Stimulated activated CD4-positive, alpha-beta T cell treated with anti-CD3 and anti-CD28 coated beads, Interleukin-4, amount 100 ng/mL, for 24 hours (primary cell): ENCODE measurements at regions not wholly inside any gene's neighbourhood (a gene's known extent, or its start where the extent isn't known, plus 50 kb on each side); places are given as distances from the start of the nearest gene placed in this dataset.
"Not testable (repeated sequence)": the region's sequence is repeated elsewhere in the genome, so short reads cannot be mapped to it uniquely, and the experiment has no call there.

ENCODE experiments used
- DNase-seq: peaks from one replicate; pipeline ENCODE4 v3.0.0-alpha.2; 2020

DNA sequence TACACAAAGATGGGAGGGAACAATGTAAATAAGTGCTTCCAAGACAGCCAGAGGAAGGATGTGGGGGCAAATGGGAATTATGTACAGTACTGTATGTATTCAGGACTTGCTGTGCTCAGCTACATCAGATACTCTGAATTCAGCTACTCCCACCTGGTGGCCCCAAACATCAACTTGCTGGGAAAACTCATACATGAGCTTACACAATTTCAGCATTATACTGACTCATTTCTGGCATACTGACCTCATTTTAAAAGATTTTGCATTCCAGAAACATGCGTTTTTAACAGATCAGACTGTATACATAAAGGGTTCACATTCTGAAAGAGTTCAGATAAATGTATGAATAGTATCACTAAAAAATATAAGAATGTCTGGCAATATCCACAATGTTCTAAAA, 59.7 kb downstream of the GPX5 start:
- DNase-seq, result no peak

DNA sequence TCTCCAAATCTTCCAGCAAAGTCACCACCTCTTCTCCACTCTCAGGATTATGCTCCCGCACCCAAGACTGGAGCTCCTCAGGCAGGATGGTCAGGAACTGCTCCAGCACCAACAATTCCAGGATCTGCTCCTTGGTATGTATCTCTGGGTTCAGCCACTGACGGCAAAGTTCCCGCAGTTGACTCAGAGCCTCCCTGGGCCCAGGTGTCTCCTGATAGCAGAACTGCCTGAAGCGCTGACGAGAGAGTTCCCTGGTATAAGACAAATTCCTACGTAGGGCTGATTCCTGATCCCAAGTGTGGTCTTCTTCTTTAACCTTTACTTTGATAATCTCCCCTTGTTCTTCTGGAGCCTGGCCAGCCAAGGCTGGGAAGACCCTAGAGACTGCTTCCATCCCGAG, 60.6 kb downstream of the GPX5 start:
- DNase-seq, result no peak

DNA sequence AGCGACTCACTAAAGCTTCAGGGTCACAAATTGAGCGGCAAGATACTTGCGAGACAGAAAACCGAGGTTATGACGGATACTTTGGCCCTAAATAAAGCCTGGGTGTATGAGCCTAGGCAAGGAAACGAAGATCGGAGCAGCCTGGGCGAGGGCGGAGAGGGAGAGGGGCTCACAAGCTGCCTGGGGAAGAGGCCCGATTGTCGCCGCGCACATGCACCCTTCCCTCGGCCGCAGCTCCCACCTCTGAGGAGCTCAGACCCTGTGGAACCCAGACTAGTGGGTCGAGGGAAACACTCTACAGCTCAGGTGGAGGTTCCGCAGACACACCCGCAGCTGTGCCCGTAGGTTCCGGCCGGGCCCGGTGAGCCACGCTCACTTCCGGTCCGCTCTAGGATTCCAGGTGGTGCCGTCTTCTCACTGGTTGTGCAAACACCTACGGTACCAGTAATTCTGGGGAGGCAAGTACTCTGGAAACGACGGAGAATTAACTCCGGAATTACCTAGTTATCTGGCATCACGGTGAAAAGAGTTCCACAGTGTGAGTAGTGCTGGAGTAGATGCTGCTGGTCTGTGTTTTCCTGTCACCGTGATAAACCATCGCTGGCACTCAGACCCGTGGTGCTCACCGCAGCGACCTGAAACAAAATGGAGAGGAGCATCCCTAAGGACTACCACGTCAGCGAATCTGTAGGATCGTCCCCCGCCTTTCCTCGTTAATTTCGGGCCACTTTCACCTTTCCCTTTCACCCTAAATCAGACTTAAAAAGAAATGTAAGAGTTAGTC, 61.5 kb downstream of the GPX5 start:
- peak; percentile 69 for DNase-seq

DNA sequence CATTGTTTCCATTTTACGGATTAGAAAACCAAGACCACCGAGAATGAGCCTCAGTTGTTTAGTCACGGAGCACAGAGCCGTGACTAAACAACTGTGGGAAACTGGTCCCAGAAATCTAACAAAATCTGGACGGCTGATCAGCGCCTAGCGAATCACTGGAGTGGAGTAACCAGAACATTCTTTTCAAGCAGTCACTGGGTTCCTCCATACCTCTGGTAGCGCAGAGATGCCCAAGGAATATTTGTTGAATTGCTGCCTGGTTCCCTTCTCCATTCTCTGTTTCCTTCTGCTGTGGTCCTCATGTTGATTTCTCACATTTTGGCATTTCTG, 62.0 kb downstream of the GPX5 start:
- no peak for DNase-seq

DNA sequence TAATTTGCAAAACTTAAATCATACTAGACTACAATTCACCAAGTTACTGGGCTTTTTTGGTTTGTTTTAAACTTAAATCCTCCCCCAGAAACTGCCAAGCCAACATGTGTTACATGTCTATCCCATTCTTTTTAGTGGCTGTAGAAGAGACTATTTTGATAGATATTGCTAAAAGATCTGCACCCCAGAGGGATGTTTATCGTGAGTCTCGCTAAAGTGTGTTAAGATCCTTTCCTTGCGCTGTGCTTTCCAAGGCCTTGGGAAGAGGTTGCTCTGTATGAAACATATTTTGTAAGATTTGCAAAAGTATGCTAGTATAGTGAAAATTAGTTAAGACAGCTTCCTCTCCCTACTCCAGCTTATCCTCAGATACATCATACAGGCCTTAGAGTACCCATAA, 63.0 kb downstream of the GPX5 start:
- no peak for DNase-seq

DNA sequence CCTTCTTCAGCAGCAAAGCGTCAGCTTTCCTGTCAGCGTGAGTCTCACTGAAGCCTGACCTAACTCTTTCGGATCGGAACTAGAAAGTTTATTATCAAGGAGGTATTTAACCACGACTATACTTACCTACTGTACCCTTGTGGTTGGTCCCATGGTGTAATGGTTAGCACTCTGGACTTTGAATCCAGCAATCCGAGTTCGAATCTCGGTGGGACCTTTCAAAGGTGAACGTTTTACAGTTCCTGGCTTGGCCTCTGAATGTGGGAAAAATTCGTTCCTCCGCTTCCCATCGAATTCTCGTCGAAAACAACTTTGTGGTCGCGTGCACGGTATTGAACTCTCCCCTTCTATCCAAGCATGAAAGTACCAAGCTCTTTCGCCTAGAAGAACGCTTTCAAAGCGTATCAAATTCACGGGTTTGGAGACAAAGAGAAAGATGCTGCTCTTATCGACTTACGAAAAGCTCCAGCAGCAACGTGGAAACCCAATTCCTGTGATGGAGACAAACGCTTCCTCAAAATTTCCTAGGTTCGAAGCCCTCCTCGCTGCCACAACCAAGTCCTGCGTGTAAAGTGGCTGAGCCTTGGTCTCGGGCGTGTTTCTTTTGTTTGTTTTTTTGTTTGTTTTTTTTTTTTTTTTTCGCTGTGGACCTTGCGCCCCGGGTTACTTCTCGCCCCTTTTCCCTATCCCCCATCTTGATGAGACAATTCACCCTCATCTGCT, 63.7 kb downstream of the GPX5 start:
- DNase-seq, result peak; percentile 49

DNA sequence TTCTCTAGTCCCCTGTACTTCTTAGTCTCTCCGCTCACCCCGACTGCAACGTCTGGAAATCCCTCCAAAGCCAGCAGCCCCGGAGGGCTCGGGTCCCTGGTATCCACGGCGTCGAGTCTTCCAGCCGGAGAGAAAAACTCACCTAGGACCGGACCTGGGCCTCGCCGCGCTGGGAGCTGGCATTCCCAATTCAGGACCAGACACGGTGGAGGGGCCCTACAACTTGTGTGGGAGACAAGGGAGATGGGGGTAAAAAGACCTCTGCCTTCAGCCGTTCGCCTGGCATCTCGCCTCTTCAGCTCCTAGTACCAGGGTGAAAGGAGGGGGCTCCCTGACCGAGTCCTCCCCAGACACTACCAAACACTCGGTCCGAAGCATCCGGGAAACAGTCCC, 64.3 kb downstream of the GPX5 start:
- no peak for DNase-seq

DNA sequence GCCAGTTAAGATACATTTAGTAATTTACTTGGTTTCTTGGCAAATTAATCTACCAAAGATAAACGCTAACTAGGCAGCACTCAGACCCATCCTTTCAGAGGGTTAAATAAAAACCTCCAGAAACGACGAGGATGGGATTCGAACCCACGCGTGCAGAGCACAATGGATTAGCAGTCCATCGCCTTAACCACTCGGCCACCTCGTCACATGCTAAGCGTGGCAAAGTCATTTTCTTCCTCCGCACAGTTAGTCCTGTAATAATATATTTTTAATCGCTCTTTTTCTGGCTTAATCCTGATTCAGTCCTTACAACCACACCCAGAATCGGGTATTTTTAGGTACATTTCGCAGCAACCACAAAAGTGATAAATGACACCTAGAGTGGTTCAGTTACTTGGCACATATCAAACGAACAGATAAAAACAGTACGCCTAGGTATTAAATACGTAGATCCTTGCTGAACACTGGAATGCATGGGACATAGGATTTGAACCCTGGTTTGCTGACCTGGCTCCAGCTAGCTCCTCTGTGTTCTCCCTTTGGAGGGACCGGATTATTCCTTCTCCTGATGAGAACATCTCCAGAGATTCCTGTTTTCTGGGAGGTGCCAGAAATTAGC, 71.6 kb downstream of the GPX5 start:
- peak; percentile 32 for DNase-seq

DNA sequence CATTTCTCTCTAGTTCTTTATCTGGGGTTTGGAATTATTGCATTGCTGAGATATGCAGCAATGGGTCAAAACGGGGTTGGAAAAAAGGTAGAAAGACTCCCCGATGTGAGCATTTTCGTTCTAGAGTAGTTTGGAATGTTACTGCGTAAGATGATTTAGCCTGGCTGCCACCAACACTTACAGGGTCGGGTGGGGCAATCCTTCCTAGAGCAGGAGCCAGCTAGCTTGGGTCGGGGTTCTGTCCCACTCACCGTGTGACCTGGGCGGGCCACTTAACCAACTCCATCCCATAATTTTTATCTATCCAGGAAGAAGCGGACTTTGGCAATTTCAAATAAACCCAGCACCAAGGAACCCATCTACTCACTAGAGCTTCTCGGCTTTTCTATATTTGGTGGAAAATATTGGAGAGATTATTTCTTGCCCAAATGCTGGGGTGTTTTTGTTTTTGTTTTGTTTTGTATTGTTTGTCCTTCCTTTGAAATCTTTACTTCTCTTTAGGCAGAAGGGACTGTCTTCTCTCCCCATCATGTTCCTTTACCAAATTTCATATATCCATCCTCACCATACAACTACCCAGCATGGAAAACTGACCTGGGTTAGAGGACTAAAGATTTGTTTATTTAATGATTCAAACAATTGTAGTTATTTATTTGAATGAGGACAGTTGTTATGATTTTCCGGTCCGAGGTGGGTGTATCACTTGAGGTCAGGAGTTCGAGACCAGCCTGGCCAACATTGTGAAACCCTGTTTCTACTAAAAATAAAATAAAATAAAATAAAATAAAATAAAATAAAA, 72.4 kb downstream of the GPX5 start:
- no peak for DNase-seq

DNA sequence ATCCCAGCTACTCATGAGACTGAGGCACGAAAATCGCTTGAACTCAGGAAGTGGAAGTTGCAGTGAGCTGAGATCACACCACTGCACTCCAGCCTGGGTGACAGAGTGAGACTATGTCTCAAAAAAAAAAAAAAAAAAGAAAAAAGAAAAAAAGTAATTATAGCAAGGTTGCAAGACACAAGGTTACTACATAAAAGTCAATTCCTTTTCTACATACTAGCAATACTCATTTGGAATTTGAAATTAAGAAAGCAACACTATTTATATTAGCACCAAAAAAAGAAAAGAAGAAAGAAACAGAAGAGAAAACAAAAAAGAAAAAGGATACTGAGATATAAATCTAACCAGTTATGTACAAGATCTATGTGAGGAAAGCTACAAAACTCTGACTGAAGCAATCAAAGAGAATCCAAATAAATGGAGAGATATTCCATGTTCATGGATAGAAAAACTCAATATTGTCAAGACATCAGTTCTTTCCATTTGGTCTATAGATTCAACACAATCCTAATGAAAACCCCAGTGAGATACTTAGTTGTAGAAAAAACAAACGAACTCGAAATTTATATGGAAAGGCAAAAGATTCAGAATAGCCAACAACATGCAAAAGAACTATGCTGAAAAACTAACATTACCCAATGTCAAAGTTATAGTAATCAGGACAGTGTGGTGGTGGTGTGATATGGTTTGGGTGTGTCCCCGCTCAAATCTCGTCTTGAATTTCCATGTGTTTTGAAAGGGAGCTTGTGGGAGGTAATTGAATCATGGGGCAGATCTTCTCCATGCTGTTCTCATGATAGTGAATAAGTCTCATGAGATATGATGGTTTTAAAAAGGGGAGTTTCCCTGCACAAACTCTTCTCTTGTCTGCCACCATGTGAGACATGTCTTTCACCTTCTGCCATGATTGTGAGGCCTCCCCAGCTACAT, 73.3 kb downstream of the GPX5 start:
- DNase-seq, result no peak

DNA sequence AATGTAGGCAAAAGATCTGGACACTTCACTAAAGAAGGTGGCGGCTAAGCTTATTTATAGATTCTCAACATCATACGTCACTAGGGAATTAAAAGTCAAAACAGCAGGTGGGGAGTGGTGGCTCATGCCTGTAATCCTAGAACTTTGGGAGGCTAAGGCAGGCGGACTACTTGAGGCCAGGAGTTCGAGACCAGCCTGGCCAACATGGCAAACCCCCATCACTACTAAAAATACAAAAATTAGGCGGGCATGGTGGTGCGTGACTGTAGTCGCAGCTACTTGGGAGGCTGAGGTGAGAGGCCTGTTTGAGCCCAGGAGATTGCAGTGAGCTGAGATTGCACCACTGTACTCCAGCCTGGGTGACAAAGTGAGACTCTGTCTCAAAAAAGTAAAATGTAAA, 74.6 kb downstream of the GPX5 start:
- DNase-seq, result no peak

DNA sequence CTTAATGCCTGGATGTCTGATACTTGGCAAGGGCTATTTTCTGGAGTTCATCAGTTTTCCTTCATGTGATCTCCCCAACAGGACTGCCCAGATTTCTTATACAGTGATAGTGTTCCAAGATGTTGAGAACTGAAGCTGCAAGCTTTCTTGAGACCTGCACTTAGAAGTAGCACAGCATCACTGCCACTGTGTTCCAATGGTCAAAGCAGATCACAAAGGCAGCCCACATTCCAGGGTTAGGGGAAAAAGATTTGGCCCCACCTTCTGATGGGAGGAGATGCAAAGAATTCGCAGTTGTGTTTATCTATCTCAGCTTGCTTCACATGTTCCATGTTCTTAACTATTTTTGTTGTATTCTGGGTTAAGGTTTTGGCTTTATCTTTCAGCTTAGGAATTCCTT, 78.2 kb downstream of the GPX5 start:
- DNase-seq, result no peak

DNA sequence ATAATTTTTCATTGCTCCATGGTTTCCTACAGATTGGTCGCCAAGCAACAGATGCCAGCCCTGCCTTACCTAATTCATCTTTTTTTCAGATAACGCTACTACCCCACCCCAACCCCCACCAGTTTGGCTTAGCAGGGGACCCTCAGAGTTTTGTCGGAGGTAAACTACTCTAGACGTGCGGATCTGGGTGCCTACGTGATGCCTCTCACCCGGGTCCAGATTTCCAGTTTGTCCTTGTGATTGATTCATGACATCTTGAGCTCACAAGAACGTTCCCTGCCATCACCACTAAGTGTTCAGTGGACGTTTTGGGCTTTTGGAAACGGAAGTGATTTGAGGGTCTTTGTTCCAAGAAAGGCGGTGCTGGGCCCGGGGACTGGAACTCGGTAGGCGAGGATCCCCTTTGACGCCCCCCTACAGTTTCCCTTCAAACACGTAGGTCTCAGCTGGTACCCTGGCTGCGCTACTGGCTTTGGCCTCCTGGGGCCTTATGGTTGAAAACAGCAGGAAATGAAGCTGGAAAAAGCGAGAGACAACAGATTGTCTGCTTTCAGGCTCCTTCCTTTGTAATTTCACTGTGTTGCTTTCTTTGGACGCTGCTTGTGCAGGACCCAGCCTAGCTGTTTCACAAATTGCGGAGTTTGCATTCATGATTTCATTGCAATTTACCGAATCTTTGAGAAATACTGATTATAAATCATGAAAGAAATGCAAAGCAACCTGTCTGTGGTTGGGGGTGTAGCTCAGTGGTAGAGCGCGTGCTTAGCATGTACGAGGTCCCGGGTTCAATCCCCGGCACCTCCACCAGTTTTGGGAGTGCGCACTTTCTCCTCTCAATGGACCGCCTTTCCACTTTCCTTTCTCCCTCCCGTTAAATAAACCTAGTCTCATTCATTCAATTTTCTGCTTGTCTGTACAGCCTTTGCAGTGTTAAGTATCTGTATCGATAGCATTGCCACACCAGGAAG, 81.0 kb downstream of the GPX5 start:
- peak; percentile 36 for DNase-seq

DNA sequence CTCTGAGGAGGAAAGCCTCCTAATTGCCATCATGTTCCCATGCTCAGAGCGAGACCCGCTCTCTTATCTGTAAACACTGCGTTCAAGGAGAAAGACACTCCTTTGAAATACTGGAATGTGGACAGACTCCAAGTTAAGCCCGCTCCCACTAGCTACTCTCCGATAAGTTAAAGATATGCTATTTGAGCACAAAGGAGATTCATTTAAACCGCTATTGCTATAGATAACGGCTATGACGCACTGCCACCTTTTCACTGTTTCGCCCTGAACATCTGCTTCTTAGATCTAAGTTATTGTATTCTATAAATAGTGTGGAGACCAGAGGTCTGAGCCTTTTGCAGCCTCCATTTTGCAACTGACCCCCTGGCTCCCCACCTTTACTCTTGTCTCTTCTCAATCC, 82.3 kb downstream of the GPX5 start:
- no peak for DNase-seq

DNA sequence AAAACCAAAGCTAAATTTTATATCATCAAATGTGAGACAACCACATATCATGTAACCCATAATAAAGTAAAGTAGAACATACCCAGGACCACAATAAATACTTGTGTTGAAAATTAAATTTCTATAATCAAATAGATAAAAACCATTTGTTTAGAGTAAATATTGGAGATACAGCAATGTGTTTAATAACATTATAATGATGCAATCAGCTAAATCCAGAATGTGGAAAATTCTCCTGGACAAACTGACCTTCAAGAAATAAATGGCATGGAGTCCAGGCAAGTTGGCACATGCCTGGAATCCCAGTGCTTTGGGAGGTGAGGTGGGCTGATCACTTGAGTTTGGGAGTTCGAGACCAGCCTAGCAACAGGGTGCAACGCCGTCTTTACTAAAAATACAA, 84.0 kb downstream of the GPX5 start:
- DNase-seq, result no peak

DNA sequence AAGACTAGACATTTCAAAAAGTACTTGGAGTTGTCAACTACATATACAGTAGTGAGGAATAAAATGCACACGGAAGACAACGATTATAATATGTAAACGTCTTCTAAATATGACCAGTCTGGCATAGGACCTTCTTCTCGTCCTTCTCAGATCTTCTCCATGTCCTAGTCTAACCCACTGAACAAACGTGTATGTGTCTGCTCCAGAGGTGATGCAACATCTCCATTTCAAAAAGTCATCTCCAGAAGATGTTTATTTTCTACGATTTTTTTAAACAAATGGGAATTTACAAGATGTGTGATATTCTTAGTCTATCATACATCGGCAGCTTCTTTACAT, 89.9 kb downstream of the GPX5 start:
- DNase-seq, result no peak

DNA sequence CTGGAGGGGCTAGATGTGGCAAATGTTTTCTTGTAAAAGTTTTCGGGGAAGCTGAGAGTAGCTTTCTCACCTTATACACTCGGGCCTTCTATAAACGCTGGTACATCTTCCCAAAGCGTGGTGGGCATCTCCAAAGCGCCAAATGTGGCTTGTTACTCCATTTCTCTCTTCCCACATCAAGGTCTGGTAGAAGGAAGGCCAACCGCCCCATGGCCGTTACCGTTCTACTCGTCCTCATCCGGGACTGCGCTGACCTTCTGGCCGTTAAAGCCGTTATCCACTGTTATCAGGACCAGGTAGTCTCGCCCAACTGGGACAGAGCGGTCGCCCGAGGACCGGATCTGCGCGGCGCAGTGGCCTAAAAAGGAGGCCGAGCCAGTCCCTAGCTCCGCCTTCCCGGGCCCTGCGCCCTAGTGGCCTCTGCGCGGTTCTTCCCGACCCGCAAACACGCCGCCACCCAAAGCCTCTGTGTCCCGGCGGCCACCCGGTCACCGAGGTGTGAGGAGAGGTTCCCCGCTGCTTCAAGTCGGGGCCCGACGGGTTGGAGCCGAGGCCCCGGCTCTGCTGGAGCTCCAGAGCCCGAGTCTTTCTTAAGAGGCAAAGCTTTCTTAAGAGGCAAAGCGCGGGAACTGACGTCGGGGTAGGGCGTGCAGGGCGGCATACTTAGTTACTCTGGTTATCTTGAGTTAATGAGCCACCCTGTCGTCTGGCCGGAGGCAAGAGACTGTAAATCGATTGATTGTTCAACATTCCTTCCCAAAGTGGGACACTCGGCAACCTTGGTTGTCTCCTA, 90.5 kb downstream of the GPX5 start:
- no peak for DNase-seq

DNA sequence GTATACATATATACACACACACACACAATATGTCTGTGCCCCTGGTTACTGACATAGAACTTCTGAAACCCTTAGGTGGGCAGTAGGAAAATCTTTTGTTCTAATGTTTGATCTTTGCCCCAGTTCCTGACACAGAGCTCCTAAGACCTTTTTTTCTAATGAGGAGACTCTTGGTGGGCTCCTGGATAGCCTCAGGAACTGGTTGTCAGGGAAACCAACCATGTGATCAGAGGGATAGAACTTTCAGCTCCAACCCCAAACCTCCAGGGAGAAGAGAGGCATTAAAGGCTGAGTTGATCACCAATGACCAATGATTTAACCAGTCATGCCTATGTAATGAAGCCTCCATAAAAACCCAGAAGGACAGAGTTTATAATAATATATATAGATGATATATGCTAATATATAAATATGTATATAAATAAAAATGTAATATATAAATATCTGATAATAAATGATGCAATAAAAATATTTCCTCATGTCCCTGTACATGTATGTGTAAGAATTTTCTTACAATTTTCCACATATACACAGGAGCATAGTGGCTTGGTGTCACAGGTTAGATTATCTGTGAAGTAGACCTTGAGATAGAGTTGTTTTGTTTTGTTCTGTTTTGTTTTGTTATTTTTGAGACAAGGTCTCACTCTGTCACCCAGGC, 93.3 kb downstream of the GPX5 start:
- no peak for DNase-seq

DNA sequence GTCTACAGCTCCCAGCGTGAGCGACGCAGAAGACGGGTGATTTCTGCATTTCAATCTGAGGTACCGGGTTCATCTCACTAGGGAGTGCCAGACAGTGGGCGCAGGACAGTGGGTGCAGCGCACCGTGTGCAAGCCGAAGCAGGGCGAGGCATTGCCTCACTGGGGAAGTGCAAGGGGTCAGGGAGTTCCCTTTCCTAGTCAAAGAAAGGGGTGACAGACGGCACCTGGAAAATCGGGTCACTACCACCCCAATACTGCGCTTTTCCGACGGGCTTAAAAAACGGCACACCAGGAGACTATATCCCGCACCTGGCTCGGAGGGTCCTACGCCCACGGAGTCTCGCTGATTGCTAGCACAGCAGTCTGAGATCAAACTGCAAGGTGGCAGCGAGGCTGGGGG, 95.6 kb downstream of the GPX5 start:
- not testable (repeated sequence) for DNase-seq

DNA sequence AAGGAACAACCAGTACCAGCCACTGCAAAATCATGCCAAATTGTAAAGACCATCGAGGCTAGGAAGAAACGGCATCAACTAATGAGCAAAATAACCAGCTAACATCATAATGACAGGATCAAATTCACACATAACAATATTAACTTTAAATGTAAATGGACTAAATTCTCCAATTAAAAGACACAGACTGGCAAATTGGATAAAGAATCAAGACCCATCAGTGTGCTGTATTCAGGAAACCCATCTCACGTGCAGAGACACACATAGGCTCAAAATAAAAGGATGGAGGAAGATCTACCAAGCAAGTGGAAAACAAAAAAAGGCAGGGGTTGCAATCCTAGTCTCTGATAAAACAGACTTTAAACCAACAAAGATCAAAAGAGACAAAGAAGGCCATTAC, 97.6 kb downstream of the GPX5 start:
- DNase-seq, result not testable (repeated sequence)
